Activated effector memory CD4-positive, alpha-beta T cell treated with anti-CD3 and anti-CD28 coated beads, Interleukin-2, amount 50 U/mL, for 16 hours (primary cell): ENCODE measurements at regions not wholly inside any gene's neighbourhood (a gene's known extent, or its start where the extent isn't known, plus 50 kb on each side); places are given as distances from the start of the nearest gene placed in this dataset.

Experiments
- DNase-seq: peaks from one replicate; pipeline ENCODE4 v3.0.0-alpha.2; 2020

GRCh38 chr2:181307203-181307991 is 149.8 kb upstream of the ITGA4 start:
- DNase-seq, result no peak

GRCh38 chr2:181308766-181309515 is 148.2 kb upstream of the ITGA4 start:
- no peak for DNase-seq

GRCh38 chr2:181309586-181309985 is 147.6 kb upstream of the ITGA4 start:
- DNase-seq, result no peak

- DNase-seq, result no peak
These were observed 146.2 kb upstream of the ITGA4 start for GRCh38 chr2:181310967-181311366.

GRCh38 chr2:181311837-181312236 is 145.3 kb upstream of the ITGA4 start:
- DNase-seq, result no peak

GRCh38 chr2:181312515-181312927 is 144.7 kb upstream of the ITGA4 start:
- no peak for DNase-seq

- no peak for DNase-seq
These were observed 143.3 kb upstream of the ITGA4 start for GRCh38 chr2:181313845-181314244.

GRCh38 chr2:181314551-181314950 is 142.6 kb upstream of the ITGA4 start:
- no peak for DNase-seq

- DNase-seq, result no peak
These were observed 139.7 kb upstream of the ITGA4 start for GRCh38 chr2:181317511-181317910.

- DNase-seq, result no peak
These were observed 138.5 kb upstream of the ITGA4 start for GRCh38 chr2:181318504-181319280.

GRCh38 chr2:181319286-181319685 is 137.9 kb upstream of the ITGA4 start:
- DNase-seq, result no peak

GRCh38 chr2:181320638-181321037 is 136.5 kb upstream of the ITGA4 start:
- no peak for DNase-seq

- no peak for DNase-seq
These were observed 132.3 kb upstream of the ITGA4 start for GRCh38 chr2:181324912-181325311.

GRCh38 chr2:181326661-181327060 is 130.5 kb upstream of the ITGA4 start:
- DNase-seq, result no peak

- no peak for DNase-seq
These were observed 126.9 kb upstream of the ITGA4 start for GRCh38 chr2:181330286-181330685.

- no peak for DNase-seq
These were observed 125.1 kb upstream of the ITGA4 start for GRCh38 chr2:181332044-181332605.

- DNase-seq, result no peak
These were observed 122.9 kb upstream of the ITGA4 start for GRCh38 chr2:181334158-181334826.

GRCh38 chr2:181340891-181341290 is 116.3 kb upstream of the ITGA4 start:
- no peak for DNase-seq

- DNase-seq, result no peak
These were observed 115.2 kb upstream of the ITGA4 start for GRCh38 chr2:181341855-181342600.

GRCh38 chr2:181348107-181348837 is 108.9 kb upstream of the ITGA4 start:
- no peak for DNase-seq

- DNase-seq, result no peak
These were observed 105.0 kb upstream of the ITGA4 start for GRCh38 chr2:181352158-181352557.
